Ishikawa (cell line): ENCODE measurements at regions not wholly inside any gene's neighbourhood (a gene's known extent, or its start where the extent isn't known, plus 50 kb on each side); places are given as distances from the start of the nearest gene placed in this dataset.

ENCODE experiments used
- CEBPB ChIP-seq: IDR thresholded peaks from 2 replicates; pipeline ENCODE4 v1.6.1; 2012
- CREB1 ChIP-seq: IDR thresholded peaks from 2 replicates; pipeline ENCODE4 v1.6.1; 2012; ENCODE audit warnings: low read depth
- EGR1 ChIP-seq: IDR thresholded peaks from 2 replicates; pipeline ENCODE4 v1.6.1; 2012
- EP300 ChIP-seq: IDR thresholded peaks from 2 replicates; pipeline ENCODE4 v1.6.1; 2012; ENCODE audit warnings: borderline replicate concordance
- FOXM1 ChIP-seq: IDR thresholded peaks from 2 replicates; pipeline ENCODE4 v1.6.1; 2012; ENCODE audit warnings: low read depth, borderline replicate concordance
- NFIC ChIP-seq: IDR thresholded peaks from 2 replicates; pipeline ENCODE4 v1.6.1; 2012
- RAD21 ChIP-seq: IDR thresholded peaks from 2 replicates; pipeline ENCODE4 v1.6.1; 2012; ENCODE audit warnings: low read depth
- TAF1 ChIP-seq: IDR thresholded peaks from 2 replicates; pipeline ENCODE4 v1.6.1; 2012; ENCODE audit warnings: low read depth, mild to moderate bottlenecking
- TCF12 ChIP-seq: IDR thresholded peaks from 2 replicates; pipeline ENCODE4 v1.6.1; 2012; ENCODE audit warnings: low read depth
- TEAD4 ChIP-seq: IDR thresholded peaks from 2 replicates; pipeline ENCODE4 v1.6.1; 2012
- YY1 ChIP-seq: IDR thresholded peaks from 2 replicates; pipeline ENCODE4 v1.6.1; 2012; ENCODE audit warnings: low read depth
- ZBTB7A ChIP-seq: IDR thresholded peaks from 2 replicates; pipeline ENCODE4 v1.6.1; 2012; ENCODE audit warnings: low read depth
- TF ChIP-seq, protein P1 (sequence below): IDR thresholded peaks from 2 replicates; pipeline ENCODE4 v1.6.1; 2012
- TF ChIP-seq, protein P2 (sequence below): IDR thresholded peaks from 2 replicates; pipeline ENCODE4 v1.6.1; 2012; ENCODE audit warnings: low read depth, mild to moderate bottlenecking
- TF ChIP-seq, protein P3 (sequence below): IDR thresholded peaks from 2 replicates; pipeline ENCODE4 v1.6.1; 2012

- no peak for TF ChIP-seq YY1
- TF ChIP-seq, protein P1, sequence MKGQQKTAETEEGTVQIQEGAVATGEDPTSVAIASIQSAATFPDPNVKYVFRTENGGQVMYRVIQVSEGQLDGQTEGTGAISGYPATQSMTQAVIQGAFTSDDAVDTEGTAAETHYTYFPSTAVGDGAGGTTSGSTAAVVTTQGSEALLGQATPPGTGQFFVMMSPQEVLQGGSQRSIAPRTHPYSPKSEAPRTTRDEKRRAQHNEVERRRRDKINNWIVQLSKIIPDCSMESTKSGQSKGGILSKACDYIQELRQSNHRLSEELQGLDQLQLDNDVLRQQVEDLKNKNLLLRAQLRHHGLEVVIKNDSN = no peak
- no peak for TF ChIP-seq EP300
- no peak for TF ChIP-seq RAD21
- TF ChIP-seq TAF1 = no peak
- TF ChIP-seq CREB1 = no peak
- TF ChIP-seq CEBPB = no peak
- TF ChIP-seq EGR1 = no peak
- TF ChIP-seq, protein P2, sequence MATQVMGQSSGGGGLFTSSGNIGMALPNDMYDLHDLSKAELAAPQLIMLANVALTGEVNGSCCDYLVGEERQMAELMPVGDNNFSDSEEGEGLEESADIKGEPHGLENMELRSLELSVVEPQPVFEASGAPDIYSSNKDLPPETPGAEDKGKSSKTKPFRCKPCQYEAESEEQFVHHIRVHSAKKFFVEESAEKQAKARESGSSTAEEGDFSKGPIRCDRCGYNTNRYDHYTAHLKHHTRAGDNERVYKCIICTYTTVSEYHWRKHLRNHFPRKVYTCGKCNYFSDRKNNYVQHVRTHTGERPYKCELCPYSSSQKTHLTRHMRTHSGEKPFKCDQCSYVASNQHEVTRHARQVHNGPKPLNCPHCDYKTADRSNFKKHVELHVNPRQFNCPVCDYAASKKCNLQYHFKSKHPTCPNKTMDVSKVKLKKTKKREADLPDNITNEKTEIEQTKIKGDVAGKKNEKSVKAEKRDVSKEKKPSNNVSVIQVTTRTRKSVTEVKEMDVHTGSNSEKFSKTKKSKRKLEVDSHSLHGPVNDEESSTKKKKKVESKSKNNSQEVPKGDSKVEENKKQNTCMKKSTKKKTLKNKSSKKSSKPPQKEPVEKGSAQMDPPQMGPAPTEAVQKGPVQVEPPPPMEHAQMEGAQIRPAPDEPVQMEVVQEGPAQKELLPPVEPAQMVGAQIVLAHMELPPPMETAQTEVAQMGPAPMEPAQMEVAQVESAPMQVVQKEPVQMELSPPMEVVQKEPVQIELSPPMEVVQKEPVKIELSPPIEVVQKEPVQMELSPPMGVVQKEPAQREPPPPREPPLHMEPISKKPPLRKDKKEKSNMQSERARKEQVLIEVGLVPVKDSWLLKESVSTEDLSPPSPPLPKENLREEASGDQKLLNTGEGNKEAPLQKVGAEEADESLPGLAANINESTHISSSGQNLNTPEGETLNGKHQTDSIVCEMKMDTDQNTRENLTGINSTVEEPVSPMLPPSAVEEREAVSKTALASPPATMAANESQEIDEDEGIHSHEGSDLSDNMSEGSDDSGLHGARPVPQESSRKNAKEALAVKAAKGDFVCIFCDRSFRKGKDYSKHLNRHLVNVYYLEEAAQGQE = no peak
- TF ChIP-seq FOXM1 = no peak
- TF ChIP-seq, protein P3, sequence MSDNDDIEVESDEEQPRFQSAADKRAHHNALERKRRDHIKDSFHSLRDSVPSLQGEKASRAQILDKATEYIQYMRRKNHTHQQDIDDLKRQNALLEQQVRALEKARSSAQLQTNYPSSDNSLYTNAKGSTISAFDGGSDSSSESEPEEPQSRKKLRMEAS = no peak
- no peak for TF ChIP-seq TEAD4
- no peak for TF ChIP-seq TCF12
- no peak for TF ChIP-seq NFIC
- no peak for TF ChIP-seq ZBTB7A
Observed at GRCh38 chr20:4585758-4586157, 100.5 kb upstream of the PRNP start.

DNA sequence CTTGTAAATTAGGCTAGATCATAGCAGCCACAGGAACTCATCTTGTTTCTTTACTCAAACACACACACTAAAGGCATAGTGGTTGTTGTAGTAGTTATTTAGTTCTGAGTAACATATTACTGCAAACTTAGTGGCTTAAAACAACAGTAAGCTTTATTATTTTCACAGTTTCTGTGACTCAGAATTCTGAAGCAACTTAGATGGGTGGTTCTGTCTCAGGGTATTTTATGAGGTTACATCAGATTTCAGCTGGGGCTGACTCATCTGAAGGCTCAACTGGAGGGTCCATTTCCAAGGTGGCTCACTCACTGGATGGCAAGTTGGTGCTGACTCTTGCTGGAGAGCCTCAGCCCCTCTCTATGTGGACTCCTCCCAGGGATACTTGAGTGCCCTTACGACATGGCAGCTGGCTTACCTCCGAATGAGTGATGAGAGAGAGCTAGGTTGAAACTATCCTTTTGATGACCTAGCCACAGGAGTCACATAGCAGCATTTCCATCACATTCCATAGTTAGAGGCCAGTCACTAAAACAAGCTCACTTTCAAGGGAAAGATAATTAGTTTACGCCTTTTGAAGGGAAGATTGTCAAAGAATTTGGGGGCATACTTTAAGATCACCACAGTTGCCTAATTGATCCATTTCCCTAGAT is 101.0 kb upstream of the PRNP start:
- TF ChIP-seq TAF1 (no peak), RAD21 (no peak), CEBPB (no peak), ZBTB7A (no peak), TCF12 (no peak), NFIC (no peak), EP300 (no peak), EGR1 (no peak), YY1 (no peak), FOXM1 (no peak), TEAD4 (no peak), CREB1 (no peak)
- TF ChIP-seq, protein P2 = no peak
- TF ChIP-seq, protein P1 = no peak
- TF ChIP-seq, protein P3 = no peak

DNA sequence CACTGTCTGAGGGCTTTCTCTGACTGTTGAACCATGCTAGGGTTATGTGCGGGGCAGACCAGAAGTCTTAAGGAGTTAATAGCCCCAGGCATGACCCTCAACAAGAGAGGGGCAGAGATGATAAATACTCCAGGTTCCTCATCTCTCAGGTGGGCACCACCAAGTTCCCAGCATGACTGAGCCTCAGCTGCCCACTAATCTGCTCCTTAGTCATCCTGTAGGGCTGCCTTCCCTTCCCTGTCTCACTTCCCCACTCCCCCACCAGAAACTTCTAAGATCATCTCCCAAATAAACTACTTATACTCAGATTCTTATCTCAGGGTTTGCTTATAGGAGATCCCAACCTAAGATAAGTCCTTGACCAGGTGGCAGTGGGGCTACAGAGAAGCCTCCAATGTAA is 101.7 kb upstream of the PRNP start:
- TF ChIP-seq TCF12 = no peak
- no peak for TF ChIP-seq RAD21
- no peak for TF ChIP-seq FOXM1
- TF ChIP-seq, protein P2 = no peak
- TF ChIP-seq TAF1 = no peak
- TF ChIP-seq EGR1 = no peak
- TF ChIP-seq YY1 = no peak
- TF ChIP-seq NFIC = no peak

DNA sequence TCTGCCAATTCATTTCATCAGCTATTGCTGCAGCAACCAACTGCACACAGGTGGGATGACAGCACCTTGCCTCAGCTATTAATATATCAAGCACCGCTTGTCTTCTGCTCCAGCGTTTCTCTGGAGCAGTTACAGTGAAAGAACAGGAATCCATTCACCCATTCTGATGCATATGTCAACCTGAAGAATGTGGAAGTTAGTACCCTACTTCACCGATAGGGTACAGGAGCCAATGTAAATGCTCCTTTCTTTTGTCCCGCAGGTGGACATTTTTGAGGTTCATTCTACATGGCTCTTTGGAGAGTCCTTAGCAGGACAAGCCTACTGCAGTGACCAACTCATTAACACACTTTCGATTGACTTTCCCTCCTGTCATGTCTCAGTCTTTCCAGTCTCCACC is 104.4 kb upstream of the PRNP start:
- no peak for TF ChIP-seq NFIC
- TF ChIP-seq, protein P1 = no peak
- TF ChIP-seq CEBPB = no peak
- TF ChIP-seq RAD21 = no peak
- TF ChIP-seq EP300 = no peak
